ENCODE measurements at regions not wholly inside any gene's neighbourhood (a gene's known extent, or its start where the extent isn't known, plus 50 kb on each side); places are given as distances from the start of the nearest gene placed in this dataset.

GRCh38 chr7:21054427-21055112, 267.9 kb upstream of the SP8 start:
- no peak for TF ChIP-seq TAF1 (IDR thresholded peaks at IDR 0.05; ENCODE audit: low read depth, low read length)
- TF ChIP-seq POLR2A (IDR thresholded peaks at IDR 0.05; ENCODE audit: low read depth, low read length) = no peak
- no peak for TF ChIP-seq POLR2AphosphoS5 (IDR thresholded peaks at IDR 0.05; ENCODE audit: low read depth, low read length)

Measured in GM12891 (cell line).